Stimulated activated CD4-positive, alpha-beta T cell treated with anti-CD3 and anti-CD28 coated beads, Interleukin-4, amount 100 ng/mL, for 48 hours (primary cell): ENCODE measurements at regions not wholly inside any gene's neighbourhood (a gene's known extent, or its start where the extent isn't known, plus 50 kb on each side); places are given as distances from the start of the nearest gene placed in this dataset.

Experiments
- DNase-seq, 2 donors: peaks; one replicate each; pipeline ENCODE4 v3.0.0-alpha.2; 2020; ENCODE audit warnings: low read depth in 2 of 2

DNA sequence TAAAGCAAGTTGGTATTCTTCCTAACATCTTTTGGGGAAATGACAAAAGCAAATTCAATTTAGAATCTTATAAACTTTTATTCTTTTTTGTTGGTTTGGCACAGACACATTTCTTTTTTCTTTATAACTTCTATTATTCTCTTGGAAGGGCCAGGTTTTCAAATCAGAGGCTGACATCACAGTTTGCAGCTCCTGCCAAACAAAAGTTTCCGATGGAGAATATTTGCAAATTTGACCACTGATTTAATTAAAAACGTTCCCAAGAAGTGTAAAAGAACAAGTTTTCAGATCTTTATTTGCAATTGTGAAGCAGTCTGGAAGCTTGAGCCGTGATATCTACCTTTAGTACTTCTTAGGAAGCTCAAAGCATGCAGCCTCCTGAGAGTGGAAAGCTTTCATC lies 53.8 kb upstream of the CD83 start:
- no peak for DNase-seq

DNA sequence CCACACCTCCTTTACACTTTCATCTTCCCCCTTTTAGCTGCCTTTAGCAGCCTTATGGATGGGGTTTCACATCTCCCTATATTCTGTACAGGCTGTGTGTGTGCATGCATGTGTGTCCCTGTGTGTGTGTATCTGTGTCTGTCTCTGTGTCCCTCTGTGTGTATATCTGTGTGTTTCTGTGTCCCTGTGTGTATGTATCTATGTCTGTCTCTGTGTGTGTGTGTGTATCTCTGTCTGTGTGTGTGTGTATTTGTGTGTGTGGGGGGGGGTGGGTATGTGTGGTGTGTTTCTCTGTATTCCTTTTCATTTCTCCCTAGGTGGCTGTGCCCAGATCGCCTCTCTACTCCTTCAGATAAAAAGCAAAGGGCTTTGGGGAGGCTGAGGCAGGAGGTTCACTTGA lies 52.2 kb upstream of the CD83 start:
- DNase-seq: no peak

DNA sequence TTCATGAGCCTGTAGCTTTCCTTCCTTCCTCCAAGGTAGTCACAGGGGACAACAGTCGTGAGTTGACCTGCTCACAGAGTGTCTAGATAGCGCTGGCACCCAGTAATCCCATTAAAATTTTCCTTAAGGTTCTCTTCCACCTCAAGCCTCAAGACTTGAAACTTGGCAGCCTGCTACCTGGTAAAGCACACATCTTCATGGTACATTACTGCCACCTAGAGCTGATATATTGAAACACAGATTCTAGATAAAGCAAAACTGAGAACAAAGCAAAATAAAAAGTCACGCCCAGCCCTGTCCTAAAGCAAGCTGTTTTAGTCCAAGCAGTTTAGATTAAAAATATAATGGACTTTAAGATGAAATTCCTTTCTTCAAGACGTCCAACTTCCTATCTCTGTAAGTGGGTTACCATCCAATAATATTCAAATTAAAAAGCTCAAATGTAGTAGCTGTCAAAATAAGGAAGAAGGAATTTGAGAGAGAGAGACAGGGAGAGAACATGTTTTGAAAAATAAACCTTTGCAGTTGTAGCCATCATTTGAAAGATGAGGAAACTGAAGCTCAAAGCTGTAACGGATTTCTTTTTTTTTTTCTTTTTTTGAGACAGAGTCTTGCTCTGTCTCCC lies 50.7 kb upstream of the CD83 start:
- DNase-seq: no peak

DNA sequence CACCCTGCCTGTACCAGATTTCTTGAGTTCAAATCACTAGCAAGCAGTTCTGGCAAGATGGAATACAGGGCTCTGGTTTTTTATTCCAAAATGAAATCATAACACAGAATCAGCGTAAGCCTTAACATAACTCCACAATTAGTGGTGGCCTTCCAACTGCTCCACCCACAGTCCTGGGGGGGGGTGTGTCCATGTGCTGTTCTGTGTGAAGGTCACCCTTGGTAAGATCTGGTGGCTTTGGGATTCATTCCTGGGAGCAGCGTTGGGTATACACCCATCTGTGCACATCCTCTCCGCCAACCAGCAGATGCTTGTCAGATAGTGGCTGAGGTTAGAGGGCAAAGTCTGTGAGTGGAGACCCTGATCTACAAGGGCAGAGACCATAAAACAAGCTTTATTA lies 49.9 kb upstream of the CD83 start:
- no peak for DNase-seq
